ENCODE measurements at regions not wholly inside any gene's neighbourhood (a gene's known extent, or its start where the extent isn't known, plus 50 kb on each side); places are given as distances from the start of the nearest gene placed in this dataset.

DNA sequence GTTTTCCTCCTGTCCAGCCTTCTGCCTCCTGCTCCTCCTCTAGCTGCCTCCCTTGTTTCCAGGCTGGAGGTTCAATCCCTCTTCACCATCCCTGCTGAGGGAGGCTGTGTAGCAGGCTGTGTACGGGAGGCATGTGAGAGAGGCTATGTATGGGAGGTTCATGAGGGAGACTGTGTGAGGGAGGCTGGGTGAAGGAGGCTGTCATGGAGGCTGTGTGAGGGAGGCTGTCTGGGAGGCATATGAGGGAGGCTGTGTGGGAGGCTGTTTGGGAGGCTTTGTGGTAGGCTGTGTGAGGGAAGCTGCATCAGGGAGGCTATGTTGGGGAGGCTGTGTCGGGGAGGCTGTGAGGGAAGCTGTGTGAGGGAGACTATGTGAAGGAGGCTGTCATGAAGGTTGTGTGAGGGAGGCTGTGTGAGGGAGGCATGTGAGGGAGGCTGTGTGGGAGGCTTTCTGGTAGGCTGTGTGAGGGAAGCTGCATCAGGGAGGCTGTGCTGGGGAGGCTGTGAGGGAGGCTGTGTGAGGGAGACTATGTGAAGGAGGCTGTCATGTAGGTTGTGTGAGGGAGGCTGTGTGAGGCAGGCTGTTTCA lies 123.7 kb upstream of the RNF32 start:
- TF ChIP-seq, protein P1, sequence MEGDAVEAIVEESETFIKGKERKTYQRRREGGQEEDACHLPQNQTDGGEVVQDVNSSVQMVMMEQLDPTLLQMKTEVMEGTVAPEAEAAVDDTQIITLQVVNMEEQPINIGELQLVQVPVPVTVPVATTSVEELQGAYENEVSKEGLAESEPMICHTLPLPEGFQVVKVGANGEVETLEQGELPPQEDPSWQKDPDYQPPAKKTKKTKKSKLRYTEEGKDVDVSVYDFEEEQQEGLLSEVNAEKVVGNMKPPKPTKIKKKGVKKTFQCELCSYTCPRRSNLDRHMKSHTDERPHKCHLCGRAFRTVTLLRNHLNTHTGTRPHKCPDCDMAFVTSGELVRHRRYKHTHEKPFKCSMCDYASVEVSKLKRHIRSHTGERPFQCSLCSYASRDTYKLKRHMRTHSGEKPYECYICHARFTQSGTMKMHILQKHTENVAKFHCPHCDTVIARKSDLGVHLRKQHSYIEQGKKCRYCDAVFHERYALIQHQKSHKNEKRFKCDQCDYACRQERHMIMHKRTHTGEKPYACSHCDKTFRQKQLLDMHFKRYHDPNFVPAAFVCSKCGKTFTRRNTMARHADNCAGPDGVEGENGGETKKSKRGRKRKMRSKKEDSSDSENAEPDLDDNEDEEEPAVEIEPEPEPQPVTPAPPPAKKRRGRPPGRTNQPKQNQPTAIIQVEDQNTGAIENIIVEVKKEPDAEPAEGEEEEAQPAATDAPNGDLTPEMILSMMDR (IDR thresholded peaks at IDR 0.05; ENCODE audit: insufficient read depth, low read length, severe bottlenecking) = no peak
- FAIRE-seq = no peak
- Histone ChIP-seq H3K4me3 (ENCODE audit: low read depth, low read length) (no peak overlapping the region), H3K27me3 (ENCODE audit: control insufficient read depth, insufficient read depth, low read length) (no peaks in the 10 kb centered on the region), H3K36me3 (ENCODE audit: control insufficient read depth, insufficient read depth, low read length) (no peaks in the 10 kb centered on the region)
- no peak for DNase-seq (ENCODE audit: low read depth)

DNA sequence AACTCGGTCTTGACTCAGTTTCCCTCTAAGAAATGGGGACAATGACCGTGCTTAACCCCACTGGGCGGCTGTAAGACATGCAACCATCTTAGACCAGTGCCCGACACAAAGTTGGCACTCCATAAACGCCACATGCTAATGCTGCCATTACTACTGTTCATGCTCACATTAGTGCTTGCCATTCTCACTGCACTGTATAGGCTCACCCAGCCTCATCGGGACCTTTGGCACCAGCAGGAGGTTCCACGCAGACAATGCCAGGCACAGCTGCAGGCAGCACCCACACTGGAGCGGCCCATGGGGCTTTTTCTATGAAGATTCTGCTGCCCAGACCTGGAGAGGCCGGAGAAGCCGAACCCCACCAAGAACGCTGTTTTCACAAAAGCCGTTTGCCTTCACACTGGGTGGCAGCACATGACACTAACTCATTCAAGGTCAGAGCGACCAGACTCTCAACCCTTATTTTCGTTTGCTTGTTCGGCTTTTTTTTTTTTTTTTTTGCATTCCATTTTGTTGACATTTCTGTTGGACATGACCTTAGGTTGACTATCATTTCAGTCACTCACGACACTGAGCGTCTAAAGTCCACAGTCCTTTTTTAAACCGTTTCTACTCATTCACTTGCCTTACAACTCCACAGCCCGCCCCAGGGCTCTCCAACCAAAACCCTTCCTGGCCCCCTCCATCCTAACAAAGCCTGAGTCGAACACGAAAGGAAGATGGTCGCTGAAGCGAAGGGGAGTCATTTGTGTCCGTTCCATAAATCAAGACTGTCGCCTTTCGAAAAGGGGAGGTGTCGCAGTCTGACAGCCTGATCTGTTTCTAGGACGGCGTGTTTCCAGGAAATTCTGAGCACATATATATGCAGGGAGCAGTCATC lies 124.4 kb upstream of the RNF32 start:
- FAIRE-seq (peak; percentile 18), DNase-seq (ENCODE audit: low read depth) (no peak)
- no peaks in the 10 kb centered on the region for H3K27me3 ChIP-seq (ENCODE audit: control insufficient read depth, insufficient read depth, low read length)
- no peaks in the 10 kb centered on the region for H3K36me3 ChIP-seq (ENCODE audit: control insufficient read depth, insufficient read depth, low read length)
- TF ChIP-seq, protein P1 (IDR thresholded peaks at IDR 0.05; ENCODE audit: insufficient read depth, low read length, severe bottlenecking) = no peak
- H3K4me3 ChIP-seq (ENCODE audit: low read depth, low read length) = no peak overlapping the region

DNA sequence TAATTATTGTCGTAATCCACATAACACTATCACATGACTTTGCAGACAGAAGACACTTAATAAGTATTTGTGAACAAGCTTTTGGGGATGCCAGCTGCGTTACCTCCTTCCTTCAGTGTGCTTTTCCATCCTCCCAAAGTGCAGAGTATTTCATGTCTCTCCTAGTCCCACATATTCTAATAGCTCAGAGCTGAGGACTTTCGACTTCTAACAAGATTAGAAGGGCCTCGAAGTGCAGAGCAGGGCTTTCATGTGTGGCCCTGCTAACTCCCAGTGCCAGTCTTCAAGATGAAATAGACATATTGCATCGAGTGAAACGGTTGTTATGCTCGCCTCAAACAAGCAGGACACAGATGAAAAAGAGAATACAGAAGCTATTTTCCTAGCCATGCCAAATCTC lies 125.7 kb upstream of the RNF32 start:
- Histone ChIP-seq H3K36me3 (ENCODE audit: control insufficient read depth, insufficient read depth, low read length) (no peaks in the 10 kb centered on the region), H3K27me3 (ENCODE audit: control insufficient read depth, insufficient read depth, low read length) (no peaks in the 10 kb centered on the region), H3K4me3 (ENCODE audit: low read depth, low read length) (no peak overlapping the region)
- TF ChIP-seq, protein P1 (IDR thresholded peaks at IDR 0.05; ENCODE audit: insufficient read depth, low read length, severe bottlenecking) = no peak
- FAIRE-seq (no peak), DNase-seq (ENCODE audit: low read depth) (no peak)

DNA sequence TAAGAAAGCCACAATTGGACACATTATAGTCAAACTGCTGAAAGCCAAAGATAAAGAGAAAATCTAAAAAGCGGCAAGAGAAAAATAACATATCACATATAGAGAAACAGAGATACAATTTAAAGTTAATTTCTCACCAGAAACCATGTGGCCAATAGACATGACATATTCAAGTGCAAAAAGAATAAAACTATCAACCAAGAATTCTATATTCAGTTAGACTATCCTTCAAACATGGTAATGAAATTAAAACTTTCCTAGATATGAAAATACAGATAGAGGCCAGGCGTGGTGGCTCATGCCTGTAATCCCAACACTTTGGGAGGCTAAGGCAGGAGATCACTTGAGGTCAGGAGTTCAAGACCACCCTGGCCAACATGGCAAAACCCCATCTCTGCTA lies 129.1 kb upstream of the RNF32 start:
- no peaks in the 10 kb centered on the region for H3K27me3 ChIP-seq (ENCODE audit: control insufficient read depth, insufficient read depth, low read length)
- H3K36me3 ChIP-seq (ENCODE audit: control insufficient read depth, insufficient read depth, low read length) = no peaks in the 10 kb centered on the region
- no peak for FAIRE-seq
- TF ChIP-seq, protein P1 (IDR thresholded peaks at IDR 0.05; ENCODE audit: insufficient read depth, low read length, severe bottlenecking) = no peak
- H3K4me3 ChIP-seq (ENCODE audit: low read depth, low read length) = no peak overlapping the region
- DNase-seq (ENCODE audit: low read depth) = no peak

DNA sequence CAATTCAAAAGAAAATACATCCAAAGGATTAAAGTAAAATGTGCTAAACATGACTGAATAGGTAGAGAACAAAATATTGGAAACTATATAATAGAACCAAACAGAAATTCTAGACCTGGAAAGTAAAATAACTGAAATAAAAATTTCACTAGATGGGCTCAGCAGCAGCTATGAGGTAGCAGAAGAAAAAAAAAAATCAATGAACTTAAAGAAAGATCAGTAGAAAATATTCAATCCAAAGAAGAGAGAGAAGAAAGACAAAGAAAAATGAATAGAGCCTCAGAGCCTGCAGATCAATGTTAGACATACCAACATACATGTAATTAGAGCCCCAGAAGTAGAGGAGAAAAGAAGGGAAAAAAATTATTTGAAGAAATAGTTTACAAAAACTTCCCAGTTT lies 129.6 kb upstream of the RNF32 start:
- no peak for FAIRE-seq
- no peaks in the 10 kb centered on the region for H3K36me3 ChIP-seq (ENCODE audit: control insufficient read depth, insufficient read depth, low read length)
- no peaks in the 10 kb centered on the region for H3K27me3 ChIP-seq (ENCODE audit: control insufficient read depth, insufficient read depth, low read length)
- no peak for DNase-seq (ENCODE audit: low read depth)
- no peak overlapping the region for H3K4me3 ChIP-seq (ENCODE audit: low read depth, low read length)
- TF ChIP-seq, protein P1 (IDR thresholded peaks at IDR 0.05; ENCODE audit: insufficient read depth, low read length, severe bottlenecking) = no peak

All from bronchial epithelial cell (primary cell).